HUES64 (cell line): ENCODE measurements at regions not wholly inside any gene's neighbourhood (a gene's known extent, or its start where the extent isn't known, plus 50 kb on each side); places are given as distances from the start of the nearest gene placed in this dataset.
"Not testable (repeated sequence)": the region's sequence is repeated elsewhere in the genome, so short reads cannot be mapped to it uniquely, and the experiment has no call there.

Source experiments
- H3K27ac ChIP-seq: 2 replicates; pipeline ENCODE4 v1.7.0; 2013; ENCODE audit warnings: low read depth, low read length, inconsistent platforms
- H3K27me3 ChIP-seq: 2 replicates; pipeline ENCODE4 v1.6.1; 2013; ENCODE audit warnings: mild to moderate bottlenecking, low read length; ENCODE audit not compliant: insufficient read depth
- H3K36me3 ChIP-seq: 2 replicates; pipeline ENCODE4 v1.6.1; 2013; ENCODE audit warnings: mild to moderate bottlenecking, low read length; ENCODE audit not compliant: insufficient read depth
- H3K4me1 ChIP-seq: 2 replicates; pipeline ENCODE4 v1.6.1; 2013; ENCODE audit warnings: mild to moderate bottlenecking, low read length, moderate library complexity; ENCODE audit not compliant: insufficient read depth
- H3K4me3 ChIP-seq: 2 replicates; pipeline ENCODE4 v1.5.1; 2013; ENCODE audit warnings: mild to moderate bottlenecking, low read length, moderate library complexity
- H3K9ac ChIP-seq: 2 replicates; pipeline ENCODE4 v1.6.1; 2013; ENCODE audit warnings: mild to moderate bottlenecking, low read depth, low read length
- H3K9me3 ChIP-seq: 2 replicates; pipeline ENCODE4 v1.6.1; 2013; ENCODE audit warnings: low read depth, low read length; ENCODE audit not compliant: insufficient read depth
- WGBS: fragments of 150-250, 120-280 bp; methylation state at CpG from one replicate; pipeline ENCODE4 v1.1.7; 2013; ENCODE audit warnings: missing lambda C conversion rate; 5-methylcytosine and 5-hydroxymethylcytosine counted together

- H3K36me3 ChIP-seq, H3K9me3 ChIP-seq, H3K9ac ChIP-seq, H3K4me1 ChIP-seq, H3K27me3 ChIP-seq, H3K27ac ChIP-seq, H3K4me3 ChIP-seq: not testable (repeated sequence)
- WGBS, result 79% methylated on average over 4 of the region's 4 CpGs
These were observed 473.3 kb upstream of the CCNG1 start for GRCh38 chr5:162964144-162964543.

- no peak overlapping the region for H3K4me3 ChIP-seq
These were observed 447.3 kb upstream of the CCNG1 start for GRCh38 chr5:162990063-162990462.

GRCh38 chr5:162990856-162991497 is 446.4 kb upstream of the CCNG1 start:
- no peak overlapping the region for H3K4me3 ChIP-seq
- no peaks in the 10 kb centered on the region for H3K27me3 ChIP-seq
- no peaks in the 10 kb centered on the region for H3K36me3 ChIP-seq
- no peaks in the 10 kb centered on the region for H3K9me3 ChIP-seq
- 100% methylated on average over 1 of the region's 2 CpGs for WGBS
- H3K27ac ChIP-seq, result no peak overlapping the region
- H3K9ac ChIP-seq, result no peak overlapping the region
- no peaks in the 10 kb centered on the region for H3K4me1 ChIP-seq

More at GRCh38 chr5:162990063-162990462, 447.3 kb upstream of the CCNG1 start:
- Histone ChIP-seq H3K27me3 (no peaks in the 10 kb centered on the region), H3K27ac (no peak overlapping the region), H3K9ac (no peak overlapping the region), H3K4me1 (no peaks in the 10 kb centered on the region), H3K36me3 (no peaks in the 10 kb centered on the region), H3K9me3 (no peaks in the 10 kb centered on the region)

GRCh38 chr5:162995568-162995967 is 441.8 kb upstream of the CCNG1 start:
- Histone ChIP-seq H3K36me3 (no peaks in the 10 kb centered on the region), H3K9me3 (no peaks in the 10 kb centered on the region), H3K4me1 (no peaks in the 10 kb centered on the region), H3K9ac (no peak overlapping the region), H3K27ac (no peak overlapping the region), H3K4me3 (no peak overlapping the region), H3K27me3 (no peaks in the 10 kb centered on the region)
- 98% methylated on average over 4 of the region's 4 CpGs for WGBS

- WGBS, result no CpG with 5 or more reads among the region's 1 CpG
- Histone ChIP-seq H3K9ac (no peak overlapping the region), H3K9me3 (no peaks in the 10 kb centered on the region), H3K4me1 (no peaks in the 10 kb centered on the region), H3K36me3 (no peaks in the 10 kb centered on the region), H3K27me3 (no peaks in the 10 kb centered on the region), H3K4me3 (no peak overlapping the region), H3K27ac (no peak overlapping the region)
These were observed 441.3 kb upstream of the CCNG1 start for GRCh38 chr5:162996053-162996452.

GRCh38 chr5:163005949-163006348 is 431.4 kb upstream of the CCNG1 start:
- Histone ChIP-seq H3K36me3 (no peaks in the 10 kb centered on the region), H3K27me3 (no peaks in the 10 kb centered on the region), H3K27ac (no peak overlapping the region), H3K4me1 (no peaks in the 10 kb centered on the region), H3K9me3 (no peaks in the 10 kb centered on the region), H3K4me3 (no peak overlapping the region), H3K9ac (no peak overlapping the region)
- WGBS, result 73% methylated on average over 1 of the region's 1 CpG

GRCh38 chr5:163022582-163023128 is 414.7 kb upstream of the CCNG1 start:
- Histone ChIP-seq H3K36me3 (no peaks in the 10 kb centered on the region), H3K4me1 (no peaks in the 10 kb centered on the region), H3K4me3 (no peak overlapping the region), H3K27ac (no peak overlapping the region), H3K27me3 (no peaks in the 10 kb centered on the region), H3K9me3 (no peaks in the 10 kb centered on the region), H3K9ac (no peak overlapping the region)
- 92% methylated on average over 1 of the region's 1 CpG for WGBS

- Histone ChIP-seq H3K9ac (no peak overlapping the region), H3K27me3 (no peaks in the 10 kb centered on the region), H3K27ac (no peak overlapping the region), H3K4me1 (no peaks in the 10 kb centered on the region), H3K4me3 (no peak overlapping the region), H3K9me3 (no peaks in the 10 kb centered on the region), H3K36me3 (no peaks in the 10 kb centered on the region)
- 91% methylated on average over 2 of the region's 2 CpGs for WGBS
These were observed 413.5 kb upstream of the CCNG1 start for GRCh38 chr5:163023846-163024245.

- Histone ChIP-seq H3K36me3 (no peaks in the 10 kb centered on the region), H3K9ac (no peak overlapping the region), H3K4me1 (no peaks in the 10 kb centered on the region), H3K27me3 (no peaks in the 10 kb centered on the region), H3K4me3 (no peak overlapping the region), H3K9me3 (no peaks in the 10 kb centered on the region), H3K27ac (no peak overlapping the region)
- WGBS, result 94% methylated on average over 7 of the region's 7 CpGs
These were observed 412.5 kb upstream of the CCNG1 start for GRCh38 chr5:163024936-163025335.

GRCh38 chr5:163033656-163034055 is 403.7 kb upstream of the CCNG1 start:
- H3K36me3 ChIP-seq, result no peaks in the 10 kb centered on the region
- no peaks in the 10 kb centered on the region for H3K27me3 ChIP-seq
- 0 out of 2 replicates have a peak, but pooled peaks cover 3% of the 10 kb centered on the region for H3K4me1 ChIP-seq
- H3K9me3 ChIP-seq, result no peaks in the 10 kb centered on the region
- H3K9ac ChIP-seq, result no peak overlapping the region
- no peak overlapping the region for H3K4me3 ChIP-seq
- no peak overlapping the region for H3K27ac ChIP-seq
- 24% methylated on average over 3 of the region's 3 CpGs for WGBS

GRCh38 chr5:163041254-163041653 is 396.1 kb upstream of the CCNG1 start:
- no peak overlapping the region for H3K9ac ChIP-seq
- 85% methylated on average over 1 of the region's 1 CpG for WGBS
- no peak overlapping the region for H3K4me3 ChIP-seq
- H3K36me3 ChIP-seq, result no peaks in the 10 kb centered on the region
- no peaks in the 10 kb centered on the region for H3K27me3 ChIP-seq
- H3K27ac ChIP-seq, result no peak overlapping the region
- H3K9me3 ChIP-seq, result no peaks in the 10 kb centered on the region
- H3K4me1 ChIP-seq, result no peaks in the 10 kb centered on the region

- Histone ChIP-seq H3K9ac (no peak overlapping the region), H3K36me3 (no peaks in the 10 kb centered on the region), H3K27ac (no peak overlapping the region), H3K4me1 (no peaks in the 10 kb centered on the region), H3K27me3 (no peaks in the 10 kb centered on the region), H3K9me3 (no peaks in the 10 kb centered on the region), H3K4me3 (no peak overlapping the region)
- WGBS, result 84% methylated on average over 3 of the region's 3 CpGs
These were observed 357.8 kb upstream of the CCNG1 start for GRCh38 chr5:163079618-163080017.
